GM12872 (cell line): ENCODE measurements at regions not wholly inside any gene's neighbourhood (a gene's known extent, or its start where the extent isn't known, plus 50 kb on each side); places are given as distances from the start of the nearest gene placed in this dataset.

Source experiments
- CTCF ChIP-seq: IDR thresholded peaks from 3 replicates; pipeline ENCODE4 v1.5.1; 2011; ENCODE audit warnings: low read depth, mild to moderate bottlenecking, low read length, moderate library complexity; ENCODE audit not compliant: insufficient read depth

- no peak for TF ChIP-seq CTCF
Observed at GRCh38 chr2:217639481-217639880, 363.3 kb downstream of the TNS1 start.

- TF ChIP-seq CTCF, result no peak
Observed at GRCh38 chr2:217638533-217638932, 364.3 kb downstream of the TNS1 start.

- no peak for TF ChIP-seq CTCF
Observed at GRCh38 chr2:217638031-217638430, 364.8 kb downstream of the TNS1 start.

GRCh38 chr2:217636991-217637561 is 365.7 kb downstream of the TNS1 start:
- no peak for TF ChIP-seq CTCF

- TF ChIP-seq CTCF, result no peak
Observed at GRCh38 chr2:217636578-217636977, 366.2 kb downstream of the TNS1 start.

- TF ChIP-seq CTCF, result no peak
Observed at GRCh38 chr2:217634871-217635270, 367.9 kb downstream of the TNS1 start.

- TF ChIP-seq CTCF, result no peak
Observed at GRCh38 chr2:217632043-217632442, 370.8 kb downstream of the TNS1 start.
